CD4-positive, alpha-beta T cell treated with Interleukin-4 for 4 hours (primary cell): ENCODE measurements at regions not wholly inside any gene's neighbourhood (a gene's known extent, or its start where the extent isn't known, plus 50 kb on each side); places are given as distances from the start of the nearest gene placed in this dataset.

Source experiments
- DNase-seq: peaks from one replicate; pipeline ENCODE4 v3.0.0-alpha.2; 2020

DNA sequence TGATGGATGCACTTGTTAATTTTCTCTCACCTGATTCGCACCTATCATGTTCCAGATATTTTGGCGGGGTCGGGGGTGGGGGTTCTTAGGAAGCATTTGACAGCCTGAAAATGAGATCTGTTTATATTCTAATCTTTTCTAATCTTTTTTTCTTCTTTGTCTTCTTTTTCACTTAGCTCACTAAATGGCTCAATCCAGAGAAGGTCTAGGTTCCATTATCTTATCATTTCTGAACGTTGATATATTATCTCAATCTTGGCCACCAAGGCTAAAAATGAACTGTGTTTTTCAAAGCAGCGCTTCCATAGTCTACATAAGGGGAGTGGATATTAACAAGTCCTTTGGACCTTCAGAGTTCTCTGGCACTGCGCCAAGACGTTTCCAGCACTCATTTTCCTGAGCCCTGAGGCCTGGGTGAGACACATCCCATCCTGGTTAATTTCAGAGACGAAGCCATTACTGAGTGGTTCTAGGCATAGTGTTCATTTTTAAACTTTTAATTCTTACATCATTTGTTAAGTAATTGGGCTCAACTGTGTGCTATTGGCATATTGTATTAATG lies 229.0 kb downstream of the SOX11 start:
- no peak for DNase-seq

DNA sequence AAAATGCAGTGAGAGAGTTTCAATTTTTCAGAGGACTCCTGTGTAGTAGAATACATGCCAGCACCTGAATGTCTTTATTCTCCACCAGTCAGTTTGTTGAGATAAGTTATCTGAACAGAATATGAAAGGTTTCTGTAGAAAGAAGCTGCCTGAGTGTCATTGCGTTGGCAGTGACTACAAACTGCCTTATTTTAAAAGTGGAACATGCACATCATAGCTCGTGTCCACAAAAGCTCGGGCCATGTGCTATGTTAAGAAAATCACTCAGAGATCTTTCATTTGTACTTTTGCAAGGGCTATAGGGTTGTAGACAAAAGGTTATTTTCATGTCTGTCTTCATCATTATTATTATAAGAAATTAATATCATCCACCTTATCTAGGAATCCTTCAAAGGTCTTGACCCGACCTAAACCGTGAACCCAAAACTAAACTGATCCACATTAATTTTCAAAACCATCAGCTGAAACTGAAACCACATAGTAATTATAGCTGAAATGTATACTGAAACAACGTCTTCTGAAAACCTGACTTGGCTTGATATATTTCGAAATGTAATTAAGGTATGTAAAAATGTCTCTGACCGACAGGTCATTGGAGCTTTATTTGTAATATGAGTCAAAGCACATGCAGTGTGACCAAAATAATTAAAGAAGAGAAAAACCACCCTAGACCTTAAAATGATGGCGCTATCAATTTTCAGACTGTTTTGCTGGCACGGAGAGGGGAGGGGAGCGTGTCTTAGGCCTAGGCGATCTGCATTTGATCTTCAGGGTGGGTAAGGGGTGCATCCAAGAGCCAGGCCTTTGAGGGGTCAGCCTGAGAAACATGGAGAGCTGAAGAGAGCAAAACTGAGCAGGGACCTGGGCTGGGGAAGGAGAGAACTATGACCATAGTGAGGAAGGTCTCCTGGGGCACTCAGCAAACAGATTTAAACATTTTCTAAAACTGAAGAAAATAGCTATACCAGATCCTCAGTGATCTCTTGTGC lies 232.1 kb downstream of the SOX11 start:
- DNase-seq = no peak

DNA sequence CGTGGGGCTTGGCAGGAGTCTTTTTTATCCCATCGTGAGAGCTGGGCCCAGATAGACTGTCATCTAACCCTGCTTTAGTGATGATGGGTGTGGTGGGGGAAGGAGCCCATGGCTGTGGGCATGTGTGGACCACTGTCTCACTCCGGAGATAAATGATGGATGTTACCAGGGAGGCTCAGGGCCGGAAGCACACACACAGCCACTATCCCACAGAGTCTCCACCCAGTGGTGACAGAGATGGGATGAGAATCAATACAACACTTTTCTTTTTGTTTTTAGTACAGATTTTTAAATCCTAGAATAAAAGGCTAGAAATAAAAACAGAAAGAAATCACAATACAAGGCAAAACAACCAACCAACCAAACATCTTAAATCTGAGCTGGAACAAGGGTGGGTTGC lies 233.4 kb downstream of the SOX11 start:
- DNase-seq = no peak

DNA sequence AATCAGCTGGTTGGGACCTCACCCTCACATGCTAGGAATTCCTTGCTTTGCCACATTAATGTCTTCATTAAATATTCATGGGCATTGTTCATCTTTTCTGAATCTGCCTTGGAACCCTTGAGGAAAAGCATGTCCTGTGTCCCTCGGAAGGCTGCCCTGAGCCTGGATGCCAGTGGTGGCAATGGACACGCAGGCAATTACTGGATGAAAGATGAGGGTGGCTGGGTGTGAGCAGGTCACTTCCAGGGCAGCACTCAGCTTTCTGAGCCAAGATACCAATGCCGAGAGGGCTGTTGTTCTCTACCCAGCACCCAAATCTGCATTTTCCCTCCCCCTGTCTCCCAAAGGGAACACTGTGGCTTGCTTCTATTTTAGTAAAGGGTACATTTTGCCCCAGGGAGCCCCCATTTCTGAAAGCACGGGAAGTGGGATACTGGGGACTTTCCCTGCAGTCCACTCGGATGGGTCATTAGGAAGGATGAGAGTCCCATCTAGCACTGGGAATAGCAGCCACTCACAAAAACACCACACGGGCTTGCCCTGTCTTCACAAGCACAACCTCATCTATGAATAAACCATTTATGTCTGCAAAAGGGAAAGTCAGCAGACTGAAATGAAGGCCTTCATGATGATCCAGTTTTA lies 234.8 kb downstream of the SOX11 start:
- DNase-seq = no peak

DNA sequence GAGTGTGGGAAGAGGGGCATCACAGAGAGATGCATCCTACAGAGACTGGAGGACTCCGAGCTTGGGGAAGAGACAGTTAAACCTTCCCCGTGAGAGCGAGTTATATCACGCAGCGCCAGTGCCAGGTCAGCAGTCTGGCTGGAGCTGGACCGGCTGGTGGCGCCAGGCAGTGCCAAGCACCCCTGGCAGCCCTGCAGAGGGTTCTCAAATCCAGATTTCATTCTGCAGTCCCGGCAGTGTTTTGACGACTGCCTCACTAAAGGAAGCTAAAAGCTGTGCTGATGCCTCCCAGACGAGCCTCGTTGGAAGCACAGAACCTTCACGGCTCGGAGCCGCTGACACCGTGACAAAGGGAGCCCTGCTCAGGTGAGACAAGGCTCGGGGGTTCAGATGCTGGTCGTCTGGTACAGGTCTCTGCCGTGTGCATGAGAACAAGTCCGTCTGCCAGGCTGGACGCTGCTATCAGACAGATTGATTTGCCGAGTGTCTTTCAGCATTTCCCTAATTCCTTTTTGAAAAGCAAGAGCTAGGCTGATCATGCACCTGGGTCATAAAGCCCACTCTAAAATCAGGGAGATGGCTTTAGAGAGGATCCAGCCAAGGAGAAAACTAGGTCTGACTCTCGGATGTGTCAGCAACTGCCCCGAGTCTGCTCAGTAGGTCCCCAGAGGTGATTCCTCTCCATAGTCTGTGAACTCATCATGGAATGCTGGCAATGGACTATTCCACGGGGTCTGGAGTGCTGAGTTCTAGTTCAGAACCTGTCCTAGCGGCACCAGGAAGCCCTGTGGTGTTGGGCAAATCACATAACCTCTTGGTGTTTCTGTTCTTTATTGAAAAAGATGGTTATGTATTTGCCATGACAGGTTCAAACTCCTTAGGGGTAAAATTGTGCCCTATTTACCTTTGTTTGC lies 240.6 kb downstream of the SOX11 start:
- no peak for DNase-seq

DNA sequence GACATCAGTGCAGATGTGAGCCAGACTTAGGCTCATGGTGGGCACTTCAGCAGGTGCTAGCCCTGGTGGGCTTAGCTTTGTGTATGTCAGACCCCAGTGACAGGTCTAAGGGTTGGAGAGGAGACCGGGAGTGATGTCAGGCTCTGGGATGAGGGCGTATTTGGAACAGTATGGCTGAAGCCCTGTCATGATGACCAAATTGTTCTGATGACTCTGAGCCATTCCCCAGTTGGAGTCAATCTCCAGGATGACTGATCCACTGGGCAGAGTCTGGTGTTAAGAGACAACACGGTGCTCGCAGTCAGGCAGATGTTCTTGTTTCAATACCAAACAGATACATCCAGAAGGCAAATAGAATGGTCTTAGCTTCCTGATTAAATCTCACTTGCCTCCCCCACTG lies 241.5 kb downstream of the SOX11 start:
- no peak for DNase-seq

DNA sequence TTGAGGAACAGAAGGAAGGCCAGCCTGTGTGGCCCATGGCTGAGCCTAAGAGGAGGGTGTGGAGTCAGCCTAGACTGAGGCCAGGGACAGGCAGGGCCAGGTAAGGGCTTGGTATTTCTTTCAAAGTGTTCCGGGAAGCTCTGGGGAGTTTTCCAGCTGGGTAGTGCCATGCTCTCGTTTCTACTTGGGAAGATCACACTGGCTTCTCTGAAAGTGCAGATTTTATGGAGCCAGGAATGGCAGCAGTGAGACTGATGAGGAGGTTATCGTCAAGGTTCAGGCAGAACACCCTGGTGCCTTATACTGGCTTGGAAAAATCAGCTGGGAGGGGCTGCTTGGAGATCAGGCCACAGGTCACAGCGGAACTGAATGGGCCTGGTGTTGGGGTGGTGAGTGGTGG lies 245.1 kb downstream of the SOX11 start:
- no peak for DNase-seq

DNA sequence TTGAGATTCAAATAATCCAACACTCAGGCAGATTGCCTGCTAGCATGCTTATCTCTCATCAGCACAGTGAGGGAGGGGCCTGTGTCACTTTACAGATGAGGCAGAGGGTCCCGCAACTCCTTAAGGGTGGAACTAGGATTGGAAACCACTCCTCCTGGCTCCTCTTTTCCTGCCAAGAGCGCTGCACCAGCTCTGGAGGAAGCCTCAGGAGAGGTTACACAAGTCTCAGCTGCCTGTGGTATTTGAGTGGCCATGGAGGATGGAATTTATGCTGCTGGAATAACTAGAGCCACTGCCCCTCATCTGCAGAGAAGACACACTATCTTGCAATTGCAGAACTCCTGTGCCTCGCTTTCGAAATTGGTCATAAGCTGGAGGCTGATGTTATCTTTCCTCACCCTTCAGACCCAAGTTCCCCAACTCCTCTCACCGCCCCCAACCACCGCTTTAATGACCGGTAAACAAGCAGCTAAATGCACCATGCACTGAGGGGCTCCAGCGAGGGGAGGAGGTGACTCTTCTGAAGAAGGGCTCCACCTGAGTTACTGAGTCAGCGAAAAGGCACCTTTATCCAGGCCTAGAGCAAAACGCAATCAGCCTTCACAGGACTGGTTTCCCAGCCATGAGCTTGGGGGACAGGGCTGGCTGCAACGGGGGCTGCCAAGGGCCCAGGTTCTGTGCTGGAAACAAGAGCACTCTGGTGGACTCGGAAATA lies 245.8 kb downstream of the SOX11 start:
- no peak for DNase-seq

DNA sequence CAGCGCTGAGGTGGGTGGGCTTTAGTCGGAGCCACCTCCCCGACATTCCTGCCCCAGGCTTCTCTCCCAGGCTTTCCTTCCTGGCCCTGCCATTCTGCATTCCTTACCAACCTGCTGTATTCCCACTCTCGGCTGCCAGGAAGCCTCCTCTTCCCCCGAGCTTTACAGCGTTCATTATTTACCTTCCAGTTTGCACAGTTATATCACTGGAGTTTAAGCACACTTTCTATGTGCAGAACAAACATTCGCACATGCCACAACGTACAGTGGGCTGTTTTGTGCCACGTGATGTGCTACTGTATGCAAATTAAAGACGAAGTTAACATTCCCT lies 246.3 kb downstream of the SOX11 start:
- DNase-seq = no peak

DNA sequence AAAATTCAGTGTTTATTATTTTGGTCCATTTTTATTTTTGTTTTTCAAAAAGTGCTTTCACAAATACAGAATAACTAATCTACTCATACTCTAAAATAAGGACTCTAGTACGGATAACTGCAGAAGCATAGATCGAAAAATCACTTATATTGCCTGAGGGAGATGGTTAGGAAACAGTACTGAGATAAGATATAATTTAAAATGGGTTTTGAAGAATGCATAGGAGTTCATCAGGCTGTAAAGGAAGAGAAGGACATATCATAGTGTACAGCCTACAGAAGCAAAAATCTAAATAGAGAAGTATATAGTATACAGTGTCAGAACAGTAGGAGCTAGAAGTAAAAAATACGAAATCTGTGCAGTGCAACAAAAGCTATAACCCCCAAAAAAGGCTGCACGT lies 247.4 kb downstream of the SOX11 start:
- no peak for DNase-seq

DNA sequence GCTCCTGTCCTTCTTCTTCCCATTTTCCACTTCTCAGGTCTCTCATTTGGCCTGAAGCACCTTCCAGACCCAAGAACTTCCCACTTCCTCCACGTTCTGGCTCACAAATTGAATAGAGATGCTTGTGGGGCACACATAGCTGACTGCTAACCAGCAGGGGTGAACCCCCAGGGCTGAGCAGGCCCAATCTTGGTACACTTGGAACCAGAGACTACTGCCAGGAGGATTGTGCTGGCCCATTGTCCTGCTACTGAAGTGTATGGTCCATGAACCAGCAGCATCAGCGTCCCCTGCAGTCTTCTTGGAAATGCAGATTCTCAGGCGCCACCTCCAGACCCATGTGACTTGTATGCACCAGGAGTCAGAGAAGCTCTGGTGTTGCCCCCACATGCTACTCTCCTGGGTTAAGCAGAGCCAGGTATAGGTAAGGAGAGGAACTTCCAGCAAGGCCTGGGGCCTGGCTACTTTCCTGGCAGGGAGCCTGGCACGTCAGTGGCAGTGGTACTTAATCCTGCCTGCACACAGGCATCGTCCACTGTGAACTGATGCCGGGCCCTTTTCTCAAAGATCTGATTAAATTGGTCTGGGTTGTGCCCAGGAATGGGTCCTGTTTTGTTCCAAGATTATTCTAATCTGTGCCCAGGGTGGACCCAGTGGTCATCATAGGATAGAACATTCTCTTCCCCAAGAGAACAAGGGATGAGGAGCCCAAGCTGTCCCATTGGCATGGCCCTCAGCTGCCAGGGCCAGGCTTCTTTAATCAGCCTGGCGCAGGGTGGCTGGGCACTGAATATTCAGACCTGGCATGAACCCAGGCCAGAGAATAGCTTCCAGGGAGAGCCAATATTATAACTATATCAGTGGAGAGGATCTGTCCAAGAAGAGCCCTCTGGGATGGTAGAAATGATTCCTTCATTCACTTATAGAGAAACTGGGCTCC lies 248.7 kb downstream of the SOX11 start:
- DNase-seq = no peak

DNA sequence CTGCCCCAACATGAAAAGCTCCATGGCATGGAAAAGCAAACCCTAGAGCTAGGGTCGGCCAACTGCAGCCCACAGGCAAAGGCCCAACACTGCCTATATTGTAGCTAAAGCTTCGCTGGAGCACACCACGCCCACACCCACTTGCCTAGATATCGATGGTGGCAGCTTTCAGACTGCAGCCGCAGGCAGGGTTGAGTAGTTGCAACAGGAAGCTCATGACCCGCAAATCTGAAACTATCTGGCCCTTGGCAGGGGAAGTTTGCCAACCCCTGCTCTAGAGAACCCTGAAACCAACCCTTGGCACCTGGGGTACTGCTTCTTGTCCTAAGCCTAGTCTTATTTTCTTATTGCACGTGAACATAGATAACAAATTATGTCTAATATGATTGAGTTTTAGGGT lies 250.0 kb downstream of the SOX11 start:
- DNase-seq = no peak

DNA sequence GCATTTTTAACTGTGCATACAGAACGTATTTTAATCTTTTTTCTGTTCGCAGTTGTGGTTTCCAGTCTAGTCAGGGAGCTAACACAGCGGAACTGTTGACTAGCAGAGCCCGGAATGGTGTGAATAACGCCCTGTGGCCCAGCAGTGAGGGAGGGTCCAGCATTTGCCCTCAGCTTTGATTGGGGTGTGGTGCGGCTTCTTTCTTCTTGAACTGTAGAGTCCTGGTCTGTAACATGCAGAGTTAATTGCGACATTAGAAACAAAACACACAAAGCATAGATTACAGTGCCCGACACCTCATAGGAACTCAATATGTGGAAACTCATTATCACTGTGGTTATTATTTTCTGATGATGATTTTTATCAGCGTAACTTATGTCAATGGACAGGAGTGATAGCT lies 253.6 kb downstream of the SOX11 start:
- no peak for DNase-seq

DNA sequence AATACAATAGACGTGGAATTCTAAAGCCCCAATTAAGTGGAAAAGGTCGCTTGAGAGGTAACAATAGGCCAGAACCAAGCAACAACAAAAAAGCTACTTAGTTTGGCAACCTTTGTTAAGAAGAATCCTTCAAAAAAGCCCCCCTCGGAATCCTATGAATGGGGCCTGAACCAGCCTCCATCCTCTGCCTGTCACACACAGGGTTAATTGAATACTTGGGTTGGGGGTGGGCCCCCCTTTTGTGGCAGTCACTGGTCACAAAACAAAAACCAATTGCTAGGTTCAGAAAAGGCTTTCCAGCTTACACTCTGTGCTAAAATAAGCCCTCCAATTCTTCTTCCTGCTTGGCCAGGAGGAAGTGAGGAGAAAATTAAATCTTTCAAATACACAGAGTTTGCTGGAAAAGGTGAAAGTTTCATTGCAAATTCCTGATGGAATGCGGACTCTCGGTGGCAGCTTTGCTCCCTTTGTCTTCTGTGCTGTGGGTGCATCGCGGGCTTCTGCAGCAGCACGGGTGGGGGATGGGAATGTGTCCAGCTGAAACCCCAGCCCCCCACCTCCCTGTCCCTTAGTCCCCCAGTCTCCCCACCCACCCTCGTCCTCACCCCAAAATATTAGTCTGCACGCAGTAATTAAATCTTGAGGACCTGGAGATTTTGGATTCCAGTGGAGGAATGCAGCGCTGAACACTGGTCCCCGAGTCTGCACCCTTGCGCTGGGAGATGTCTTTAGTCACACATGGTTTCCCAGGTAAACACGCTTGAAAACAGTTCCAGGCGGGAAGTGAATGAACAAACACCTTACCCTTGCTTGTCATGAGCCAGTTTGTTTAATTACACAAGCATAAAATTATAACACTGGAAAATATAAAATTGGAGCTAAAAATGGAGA lies 254.3 kb downstream of the SOX11 start:
- no peak for DNase-seq

DNA sequence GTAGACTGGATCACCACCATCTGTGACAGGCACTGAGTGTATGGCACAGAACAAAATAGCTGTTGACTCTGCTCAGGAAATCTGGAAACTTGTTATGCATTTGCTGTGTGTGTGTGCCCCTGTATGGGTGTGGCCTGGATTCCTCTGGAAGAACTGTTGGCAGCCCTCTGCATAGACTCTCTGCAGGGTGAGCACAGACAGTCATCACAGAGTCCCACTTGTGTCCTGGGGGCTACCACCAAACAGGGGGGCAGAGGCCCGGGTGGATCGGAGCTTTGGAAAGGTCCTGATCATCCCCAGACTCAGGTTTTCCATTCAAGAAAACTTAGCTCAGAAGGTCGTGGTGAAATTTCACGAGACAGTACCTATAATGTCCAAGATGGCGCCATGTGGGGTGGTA lies 258.6 kb downstream of the SOX11 start:
- DNase-seq = no peak

DNA sequence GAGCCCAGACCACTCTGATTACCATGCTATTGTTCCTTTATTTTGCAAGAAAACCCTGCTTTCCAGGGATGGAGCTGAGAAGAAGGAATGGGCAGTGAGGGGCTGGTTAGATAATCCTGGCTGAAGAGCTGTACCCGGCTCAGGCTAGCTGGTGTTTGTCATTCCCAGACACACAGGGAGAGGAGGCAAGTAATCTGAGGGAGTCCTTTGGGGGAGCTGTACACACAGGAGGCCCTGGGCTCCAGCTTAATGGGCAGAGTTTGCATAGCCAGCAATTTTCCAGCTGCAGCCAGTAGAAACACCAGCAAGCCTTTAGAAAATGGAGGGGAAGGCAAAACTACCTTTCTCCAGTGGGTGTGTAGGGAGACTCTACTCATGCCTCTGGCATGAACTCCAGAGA lies 259.3 kb downstream of the SOX11 start:
- no peak for DNase-seq

DNA sequence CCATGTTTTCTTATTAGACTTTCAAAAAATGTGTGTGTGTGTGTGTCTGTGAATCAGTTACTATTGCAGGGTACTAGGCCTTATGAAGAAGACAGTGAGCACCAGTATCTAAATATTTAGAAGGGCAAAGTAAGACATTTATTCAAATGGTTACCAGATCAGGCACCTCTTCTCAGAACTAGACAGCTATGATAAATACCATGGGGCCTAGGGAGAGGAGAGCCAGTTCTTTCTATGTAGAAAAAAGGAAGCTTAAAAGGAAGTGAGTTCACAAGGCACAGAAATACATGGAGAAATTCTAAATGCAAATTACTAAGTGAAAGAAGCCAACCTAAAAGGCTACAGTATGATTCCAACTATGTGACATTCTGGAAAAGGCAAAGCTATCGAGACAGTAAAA lies 261.3 kb downstream of the SOX11 start:
- no peak for DNase-seq

DNA sequence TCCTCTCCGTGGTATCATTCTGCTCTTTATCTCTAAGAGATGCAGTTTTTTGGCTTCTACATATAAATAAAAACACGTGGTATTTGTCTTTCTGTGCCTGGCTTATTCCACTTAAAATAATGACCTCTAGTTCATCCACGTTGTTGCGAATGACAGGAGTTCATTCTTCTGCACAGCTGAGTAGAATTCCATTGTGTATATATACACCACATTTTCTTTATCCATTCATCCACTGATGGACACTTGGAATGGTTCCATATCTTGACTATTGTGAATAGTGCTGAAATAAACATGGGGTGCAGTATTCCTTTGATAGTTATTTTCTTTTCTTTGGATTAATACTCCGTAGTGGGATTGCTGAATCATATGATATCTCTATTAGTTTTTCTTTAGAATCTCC lies 262.3 kb downstream of the SOX11 start:
- DNase-seq = no peak

DNA sequence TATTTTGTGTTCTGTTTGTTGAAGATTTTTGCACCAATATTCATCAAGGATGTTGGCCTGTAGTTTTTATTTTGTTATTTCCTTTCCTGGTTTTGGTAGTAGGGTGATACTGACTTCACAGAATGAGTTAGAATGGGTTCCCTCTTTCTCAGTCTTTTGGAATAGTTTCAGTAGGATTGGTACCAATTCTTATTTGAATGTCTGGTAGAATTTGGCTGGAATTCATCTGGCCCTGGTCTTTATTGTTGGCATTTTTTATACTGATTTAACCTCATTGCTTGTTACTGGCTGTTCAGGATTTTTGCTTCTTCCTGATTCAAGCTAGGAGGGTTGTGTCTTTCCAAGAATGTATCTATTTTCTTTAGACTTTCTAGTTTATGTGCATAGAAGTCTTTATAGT lies 263.7 kb downstream of the SOX11 start:
- DNase-seq = no peak
